ENCODE measurements at regions not wholly inside any gene's neighbourhood (a gene's known extent, or its start where the extent isn't known, plus 50 kb on each side); places are given as distances from the start of the nearest gene placed in this dataset.

- ChIA-PET CTCF (interaction anchor here (0.7 kb wide), 1 partner anchor 45 kb away, joined by 4 read pairs; no protein-coding TSS in a partner anchor), POLR2A (no interaction called here)
- intact Hi-C loops (cut with DNase I, micrococcal nuclease) = no loop called here
- Mint-ChIP-seq H3K4me3 (no peak overlapping the region), H3K36me3 (ENCODE audit: low read depth) (no peaks in the 10 kb centered on the region), H3K27ac (no peak overlapping the region), H3K27me3 (peaks cover 20% of the 10 kb centered on the region), H3K9me3 (ENCODE audit: low read depth) (no peaks in the 10 kb centered on the region), H3K4me1 (peaks cover 5% of the 10 kb centered on the region)
- DNase-seq (no peak), ATAC-seq (no peak)
These were observed 143.0 kb upstream of the CYP1B1 start for GRCh38 chr2:38218995-38219394.

GRCh38 chr2:38218591-38218991, 142.6 kb upstream of the CYP1B1 start:
- Mint-ChIP-seq H3K27ac (no peak overlapping the region), H3K36me3 (ENCODE audit: low read depth) (no peaks in the 10 kb centered on the region), H3K4me1 (peaks cover 9% of the 10 kb centered on the region), H3K27me3 (peaks cover 16% of the 10 kb centered on the region), H3K9me3 (ENCODE audit: low read depth) (no peaks in the 10 kb centered on the region), H3K4me3 (no peak overlapping the region)
- POLR2A ChIA-PET = no interaction called here
- no peak for ATAC-seq
- intact Hi-C loops (cut with DNase I, micrococcal nuclease) = no loop called here
- CTCF ChIA-PET = no interaction called here
- DNase-seq = no peak

GRCh38 chr2:38217401-38218188, 141.6 kb upstream of the CYP1B1 start:
- intact Hi-C loops (cut with DNase I, micrococcal nuclease) = no loop called here
- CTCF ChIA-PET = no interaction called here

GRCh38 chr2:38216886-38217285, 140.9 kb upstream of the CYP1B1 start:
- no peak for ATAC-seq
- H3K27ac Mint-ChIP-seq = no peak overlapping the region
- intact Hi-C loops (cut with DNase I, micrococcal nuclease) = no loop called here
- H3K27me3 Mint-ChIP-seq = peaks cover 11% of the 10 kb centered on the region
- ChIA-PET CTCF (no interaction called here), POLR2A (no interaction called here)
- H3K4me1 Mint-ChIP-seq = peaks cover 10% of the 10 kb centered on the region
- no peaks in the 10 kb centered on the region for H3K9me3 Mint-ChIP-seq (ENCODE audit: low read depth)
- no peaks in the 10 kb centered on the region for H3K36me3 Mint-ChIP-seq (ENCODE audit: low read depth)
- no peak for DNase-seq
- no peak overlapping the region for H3K4me3 Mint-ChIP-seq

More at GRCh38 chr2:38217401-38218188, 141.6 kb upstream of the CYP1B1 start:
- Mint-ChIP-seq H3K4me1 (peaks cover 10% of the 10 kb centered on the region), H3K9me3 (ENCODE audit: low read depth) (no peaks in the 10 kb centered on the region), H3K4me3 (no peak overlapping the region), H3K27me3 (peaks cover 11% of the 10 kb centered on the region), H3K36me3 (ENCODE audit: low read depth) (no peaks in the 10 kb centered on the region), H3K27ac (no peak overlapping the region)
- DNase-seq (no peak), ATAC-seq (no peak)
- POLR2A ChIA-PET = no interaction called here

- Mint-ChIP-seq H3K36me3 (ENCODE audit: low read depth) (no peaks in the 10 kb centered on the region), H3K9me3 (ENCODE audit: low read depth) (no peaks in the 10 kb centered on the region), H3K4me3 (no peak overlapping the region), H3K4me1 (peaks cover 10% of the 10 kb centered on the region), H3K27me3 (peaks cover 11% of the 10 kb centered on the region), H3K27ac (no peak overlapping the region)
- POLR2A ChIA-PET = no interaction called here
- intact Hi-C loops (cut with DNase I, micrococcal nuclease) = no loop called here
- CTCF ChIA-PET = interaction anchor here (1.4 kb wide), 1 partner anchor 292 kb away, joined by 3 read pairs; no protein-coding TSS in a partner anchor
- DNase-seq (no peak), ATAC-seq (no peak)
These were observed 140.0 kb upstream of the CYP1B1 start for GRCh38 chr2:38215993-38216392.

- Mint-ChIP-seq H3K27ac (no peak overlapping the region), H3K27me3 (peaks cover 11% of the 10 kb centered on the region), H3K9me3 (ENCODE audit: low read depth) (no peaks in the 10 kb centered on the region), H3K36me3 (ENCODE audit: low read depth) (no peaks in the 10 kb centered on the region), H3K4me3 (no peak overlapping the region), H3K4me1 (peaks cover 10% of the 10 kb centered on the region)
- DNase-seq (no peak), ATAC-seq (no peak)
- POLR2A ChIA-PET = no interaction called here
- intact Hi-C loops (cut with DNase I, micrococcal nuclease) = no loop called here
- CTCF ChIA-PET = interaction anchor here (1.4 kb wide), 1 partner anchor 293 kb away, joined by 3 read pairs; no protein-coding TSS in a partner anchor
These were observed 139.6 kb upstream of the CYP1B1 start for GRCh38 chr2:38215522-38215921.

GRCh38 chr2:38214209-38214717, 138.3 kb upstream of the CYP1B1 start:
- CTCF ChIA-PET = no interaction called here
- Mint-ChIP-seq H3K4me1 (peaks cover 10% of the 10 kb centered on the region), H3K36me3 (ENCODE audit: low read depth) (no peaks in the 10 kb centered on the region), H3K27ac (no peak overlapping the region), H3K4me3 (no peak overlapping the region), H3K9me3 (ENCODE audit: low read depth) (no peaks in the 10 kb centered on the region), H3K27me3 (peaks cover 11% of the 10 kb centered on the region)
- peak; percentile 98 for ATAC-seq
- intact Hi-C loops (cut with DNase I, micrococcal nuclease) = no loop called here
- DNase-seq = peak; percentile 56
- POLR2A ChIA-PET = no interaction called here

- Mint-ChIP-seq H3K9me3 (ENCODE audit: low read depth) (no peaks in the 10 kb centered on the region), H3K4me3 (no peak overlapping the region), H3K27ac (peak overlapping the region; percentile 14), H3K27me3 (peaks cover 8% of the 10 kb centered on the region), H3K4me1 (peaks cover 10% of the 10 kb centered on the region), H3K36me3 (ENCODE audit: low read depth) (no peaks in the 10 kb centered on the region)
- POLR2A ChIA-PET = no interaction called here
- CTCF ChIA-PET = interaction anchor here (1.1 kb wide), 1 partner anchor 17 kb away, joined by 3 read pairs; no protein-coding TSS in a partner anchor
- DNase-seq (no peak), ATAC-seq (peak; percentile 12)
- intact Hi-C loops (cut with DNase I, micrococcal nuclease) = no loop called here
These were observed 137.7 kb upstream of the CYP1B1 start for GRCh38 chr2:38213619-38214167.

GRCh38 chr2:38212312-38212711, 136.4 kb upstream of the CYP1B1 start:
- Mint-ChIP-seq H3K27ac (no peak overlapping the region), H3K4me3 (no peak overlapping the region), H3K9me3 (ENCODE audit: low read depth) (no peaks in the 10 kb centered on the region), H3K4me1 (peaks cover 10% of the 10 kb centered on the region), H3K27me3 (peaks cover 4% of the 10 kb centered on the region), H3K36me3 (ENCODE audit: low read depth) (no peaks in the 10 kb centered on the region)
- CTCF ChIA-PET = no interaction called here
- intact Hi-C loops (cut with DNase I, micrococcal nuclease) = no loop called here
- no peak for ATAC-seq
- POLR2A ChIA-PET = no interaction called here
- DNase-seq = no peak

- no peak overlapping the region for H3K4me3 Mint-ChIP-seq
- ChIA-PET CTCF (interaction anchor here (0.5 to 0.7 kb wide), 2 partner anchors 10 to 186 kb away, joined by 3 read pairs; no protein-coding TSS in a partner anchor), POLR2A (no interaction called here)
- intact Hi-C loops (cut with DNase I, micrococcal nuclease) = no loop called here
- peaks cover 19% of the 10 kb centered on the region for H3K27me3 Mint-ChIP-seq
- no peaks in the 10 kb centered on the region for H3K4me1 Mint-ChIP-seq
- DNase-seq (no peak), ATAC-seq (no peak)
- no peak overlapping the region for H3K27ac Mint-ChIP-seq
- H3K36me3 Mint-ChIP-seq (ENCODE audit: low read depth) = no peaks in the 10 kb centered on the region
- H3K9me3 Mint-ChIP-seq (ENCODE audit: low read depth) = no peaks in the 10 kb centered on the region
These were observed 131.2 kb upstream of the CYP1B1 start for GRCh38 chr2:38207168-38207567.

GRCh38 chr2:38203446-38203810, 127.5 kb upstream of the CYP1B1 start:
- Mint-ChIP-seq H3K4me3 (no peak overlapping the region), H3K9me3 (ENCODE audit: low read depth) (no peaks in the 10 kb centered on the region), H3K36me3 (ENCODE audit: low read depth) (no peaks in the 10 kb centered on the region), H3K27ac (no peak overlapping the region), H3K27me3 (peaks cover 33% of the 10 kb centered on the region), H3K4me1 (no peaks in the 10 kb centered on the region)
- intact Hi-C loops (cut with DNase I, micrococcal nuclease) = no loop called here
- CTCF ChIA-PET = interaction anchor here (0.7 kb wide), 1 partner anchor 59 kb away, joined by 3 read pairs; no protein-coding TSS in a partner anchor
- DNase-seq = no peak
- POLR2A ChIA-PET = no interaction called here
- ATAC-seq = no peak

All from activated CD4-positive, alpha-beta T cell treated with anti-CD3 and anti-CD28 coated beads for 36 hours (primary cell).